ENCODE measurements at regions not wholly inside any gene's neighbourhood (a gene's known extent, or its start where the extent isn't known, plus 50 kb on each side); places are given as distances from the start of the nearest gene placed in this dataset.

DNA sequence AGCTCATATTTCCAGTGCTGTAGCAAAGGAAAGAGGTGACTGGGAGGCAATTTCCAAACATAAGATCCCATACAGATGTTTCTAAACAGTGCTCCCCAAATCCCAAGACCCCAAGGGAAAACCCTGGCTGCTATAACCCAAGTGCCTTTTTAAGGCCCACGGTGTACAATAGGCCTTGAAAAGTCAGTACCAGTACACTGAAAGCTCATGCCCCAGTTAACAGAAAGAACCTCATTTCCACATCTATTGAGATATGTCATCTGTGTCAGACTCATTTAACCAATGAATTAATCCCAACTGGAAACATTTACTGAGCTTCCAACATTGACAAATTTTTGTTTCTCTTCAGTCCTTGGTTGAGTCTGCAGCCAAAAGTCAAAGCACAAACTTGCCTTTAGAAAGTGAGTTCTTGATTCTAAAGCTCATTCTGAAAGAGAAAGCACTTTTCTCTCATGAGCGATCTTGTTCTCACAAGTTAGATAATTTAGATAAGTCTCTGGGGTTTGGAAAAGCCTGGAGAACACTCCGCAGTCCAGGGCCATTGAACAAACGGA lies 239.8 kb upstream of the ARHGAP20 start:
- FAIRE-seq = no peak
- Histone ChIP-seq H3K36me3 (ENCODE audit: control insufficient read depth, insufficient read depth, low read length) (no peaks in the 10 kb centered on the region), H3K4me3 (ENCODE audit: low read depth, low read length) (no peak overlapping the region), H3K27me3 (ENCODE audit: control insufficient read depth, insufficient read depth, low read length) (no peaks in the 10 kb centered on the region)
- no peak for DNase-seq (ENCODE audit: low read depth)
- TF ChIP-seq, protein P1, sequence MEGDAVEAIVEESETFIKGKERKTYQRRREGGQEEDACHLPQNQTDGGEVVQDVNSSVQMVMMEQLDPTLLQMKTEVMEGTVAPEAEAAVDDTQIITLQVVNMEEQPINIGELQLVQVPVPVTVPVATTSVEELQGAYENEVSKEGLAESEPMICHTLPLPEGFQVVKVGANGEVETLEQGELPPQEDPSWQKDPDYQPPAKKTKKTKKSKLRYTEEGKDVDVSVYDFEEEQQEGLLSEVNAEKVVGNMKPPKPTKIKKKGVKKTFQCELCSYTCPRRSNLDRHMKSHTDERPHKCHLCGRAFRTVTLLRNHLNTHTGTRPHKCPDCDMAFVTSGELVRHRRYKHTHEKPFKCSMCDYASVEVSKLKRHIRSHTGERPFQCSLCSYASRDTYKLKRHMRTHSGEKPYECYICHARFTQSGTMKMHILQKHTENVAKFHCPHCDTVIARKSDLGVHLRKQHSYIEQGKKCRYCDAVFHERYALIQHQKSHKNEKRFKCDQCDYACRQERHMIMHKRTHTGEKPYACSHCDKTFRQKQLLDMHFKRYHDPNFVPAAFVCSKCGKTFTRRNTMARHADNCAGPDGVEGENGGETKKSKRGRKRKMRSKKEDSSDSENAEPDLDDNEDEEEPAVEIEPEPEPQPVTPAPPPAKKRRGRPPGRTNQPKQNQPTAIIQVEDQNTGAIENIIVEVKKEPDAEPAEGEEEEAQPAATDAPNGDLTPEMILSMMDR (IDR thresholded peaks at IDR 0.05; ENCODE audit: insufficient read depth, low read length, severe bottlenecking) = no peak

DNA sequence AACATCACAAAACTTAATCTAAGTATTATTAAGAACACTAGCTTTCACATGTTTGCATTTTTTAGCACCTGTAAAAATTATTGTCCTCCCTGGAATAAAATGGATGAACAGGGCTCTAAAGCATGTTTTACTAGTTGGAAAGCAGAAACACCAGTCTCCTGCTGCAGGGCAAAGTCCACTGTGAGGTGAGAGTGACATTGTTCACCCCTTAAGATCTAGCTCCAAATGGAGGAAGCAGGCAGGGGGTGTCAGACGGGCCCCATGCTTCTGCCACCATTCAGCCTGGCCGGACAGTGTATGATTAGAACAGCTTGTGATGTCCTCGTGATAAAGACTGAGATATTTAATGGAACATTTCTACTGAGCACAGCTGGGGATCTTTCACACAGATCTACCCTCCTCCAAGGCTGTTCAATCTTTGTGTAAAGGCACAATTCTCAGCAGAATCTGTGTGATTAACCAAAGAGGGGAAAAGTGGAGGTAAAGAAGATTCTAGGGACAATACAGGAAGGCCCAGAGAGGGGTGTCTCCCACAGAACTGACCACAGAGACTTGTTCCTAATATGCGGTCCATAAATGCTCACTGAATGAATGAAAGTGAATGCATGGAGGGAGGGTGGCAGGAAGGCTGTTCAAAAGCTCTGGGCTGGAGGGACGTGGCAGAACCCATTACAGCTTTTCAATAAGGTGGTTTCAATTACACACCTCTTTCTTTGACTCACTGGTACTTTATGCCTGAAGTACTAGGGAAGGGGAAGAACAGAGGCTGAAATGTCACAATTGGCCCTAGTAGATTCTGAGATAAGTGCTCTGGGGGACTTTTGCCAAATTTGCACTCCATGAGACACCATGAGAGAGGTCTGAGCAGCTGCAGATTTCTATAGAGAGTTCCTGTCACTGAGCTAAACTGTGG lies 239.1 kb upstream of the ARHGAP20 start:
- no peak for FAIRE-seq
- DNase-seq (ENCODE audit: low read depth) = no peak
- Histone ChIP-seq H3K4me3 (ENCODE audit: low read depth, low read length) (no peak overlapping the region), H3K36me3 (ENCODE audit: control insufficient read depth, insufficient read depth, low read length) (no peaks in the 10 kb centered on the region), H3K27me3 (ENCODE audit: control insufficient read depth, insufficient read depth, low read length) (no peaks in the 10 kb centered on the region)
- TF ChIP-seq, protein P1 (IDR thresholded peaks at IDR 0.05; ENCODE audit: insufficient read depth, low read length, severe bottlenecking) = no peak

GRCh38 chr11:110948112-110948511 lies 235.9 kb upstream of the ARHGAP20 start:
- Histone ChIP-seq H3K4me3 (ENCODE audit: low read depth, low read length) (no peak overlapping the region), H3K27me3 (ENCODE audit: control insufficient read depth, insufficient read depth, low read length) (no peaks in the 10 kb centered on the region), H3K36me3 (ENCODE audit: control insufficient read depth, insufficient read depth, low read length) (no peaks in the 10 kb centered on the region)
- TF ChIP-seq, protein P1 (IDR thresholded peaks at IDR 0.05; ENCODE audit: insufficient read depth, low read length, severe bottlenecking) = no peak
- DNase-seq (ENCODE audit: low read depth) (no peak), FAIRE-seq (no peak)

- no peak for DNase-seq (ENCODE audit: low read depth)
- no peak for FAIRE-seq
- Histone ChIP-seq H3K36me3 (ENCODE audit: control insufficient read depth, insufficient read depth, low read length) (no peaks in the 10 kb centered on the region), H3K27me3 (ENCODE audit: control insufficient read depth, insufficient read depth, low read length) (no peaks in the 10 kb centered on the region), H3K4me3 (ENCODE audit: low read depth, low read length) (no peak overlapping the region)
- TF ChIP-seq, protein P1 (IDR thresholded peaks at IDR 0.05; ENCODE audit: insufficient read depth, low read length, severe bottlenecking) = no peak
Measured at GRCh38 chr11:110947096-110947495, 234.9 kb upstream of the ARHGAP20 start.

GRCh38 chr11:110939471-110939870 lies 227.2 kb upstream of the ARHGAP20 start:
- Histone ChIP-seq H3K36me3 (ENCODE audit: control insufficient read depth, insufficient read depth, low read length) (no peaks in the 10 kb centered on the region), H3K27me3 (ENCODE audit: control insufficient read depth, insufficient read depth, low read length) (no peaks in the 10 kb centered on the region), H3K4me3 (ENCODE audit: low read depth, low read length) (no peak overlapping the region)
- FAIRE-seq (no peak), DNase-seq (ENCODE audit: low read depth) (no peak)
- TF ChIP-seq, protein P1 (IDR thresholded peaks at IDR 0.05; ENCODE audit: insufficient read depth, low read length, severe bottlenecking) = no peak

Measured in bronchial epithelial cell (primary cell).